ENCODE measurements at regions not wholly inside any gene's neighbourhood (a gene's known extent, or its start where the extent isn't known, plus 50 kb on each side); places are given as distances from the start of the nearest gene placed in this dataset.

DNA sequence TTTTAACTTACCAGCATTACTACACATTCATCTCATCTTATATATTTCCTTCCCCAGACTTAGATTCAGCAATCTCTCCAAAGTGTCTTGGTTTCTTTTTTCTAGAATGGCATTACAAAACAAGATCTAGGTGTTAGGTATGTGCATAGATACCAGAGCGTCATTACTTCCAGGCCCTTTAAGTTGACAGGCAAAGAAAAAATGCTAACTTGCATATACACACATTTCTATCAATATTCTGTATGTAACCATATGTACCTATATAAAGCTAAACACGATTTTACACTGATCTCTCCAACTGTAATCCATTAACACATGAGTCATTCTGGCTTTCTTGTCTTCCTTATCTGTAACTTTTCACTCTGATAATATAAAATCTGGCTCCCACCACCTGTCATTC is 503.8 kb upstream of the NRXN1 start:
- no peak overlapping the region for H2AFZ ChIP-seq
- no peak overlapping the region for H3K4me3 Mint-ChIP-seq

More for the DNA sequence above, 503.8 kb upstream of the NRXN1 start:
- Mint-ChIP-seq H3K36me3 (ENCODE audit: low read depth) (no peaks in the 10 kb centered on the region), H3K27me3 (ENCODE audit: insufficient read depth, low read depth, poor library complexity) (no peaks in the 10 kb centered on the region), H3K9me3 (peaks cover 5% of the 10 kb centered on the region; the same call in 2 of the 3 replicates), H3K27ac (no peak overlapping the region), H3K4me1 (no peaks in the 10 kb centered on the region)
- Histone ChIP-seq H3K36me3 (ENCODE audit: insufficient read depth) (no peaks in the 10 kb centered on the region), H3K27ac (ENCODE audit: low read depth) (no peak overlapping the region), H3K9me2 (ENCODE audit: insufficient read depth) (no peaks in the 10 kb centered on the region), H3K4me1 (ENCODE audit: insufficient read depth) (no peaks in the 10 kb centered on the region), H3K4me2 (no peak overlapping the region), H3F3A (replicated peaks; ENCODE audit: low read depth) (no peaks in the 10 kb centered on the region), H3K79me2 (replicated peaks; ENCODE audit: insufficient read depth) (no peaks in the 10 kb centered on the region), H3K4me3 (no peak overlapping the region), H3K27me3 (ENCODE audit: insufficient read depth) (no peaks in the 10 kb centered on the region), H4K20me1 (replicated peaks; ENCODE audit: insufficient read depth) (no peaks in the 10 kb centered on the region)
- no peak for ATAC-seq
- no peak for TF ChIP-seq STAT1 (IDR thresholded peaks at IDR 0.05; ENCODE audit: unreplicated experiment)
- no peak for TF ChIP-seq ZNF114 (CRISPR knock-in tag; IDR thresholded peaks at IDR 0.05)
- no peak for TF ChIP-seq ZNF331 (CRISPR knock-in tag; IDR thresholded peaks at IDR 0.05; ENCODE audit: low read depth)
- TF ChIP-seq EZH2phosphoT487 (IDR thresholded peaks at IDR 0.05; ENCODE audit: unreplicated experiment), result no peak
- no peak for TF ChIP-seq CREB1 (CRISPR knock-in tag; IDR thresholded peaks at IDR 0.05; ENCODE audit: low read depth)
- TF ChIP-seq, protein P1, sequence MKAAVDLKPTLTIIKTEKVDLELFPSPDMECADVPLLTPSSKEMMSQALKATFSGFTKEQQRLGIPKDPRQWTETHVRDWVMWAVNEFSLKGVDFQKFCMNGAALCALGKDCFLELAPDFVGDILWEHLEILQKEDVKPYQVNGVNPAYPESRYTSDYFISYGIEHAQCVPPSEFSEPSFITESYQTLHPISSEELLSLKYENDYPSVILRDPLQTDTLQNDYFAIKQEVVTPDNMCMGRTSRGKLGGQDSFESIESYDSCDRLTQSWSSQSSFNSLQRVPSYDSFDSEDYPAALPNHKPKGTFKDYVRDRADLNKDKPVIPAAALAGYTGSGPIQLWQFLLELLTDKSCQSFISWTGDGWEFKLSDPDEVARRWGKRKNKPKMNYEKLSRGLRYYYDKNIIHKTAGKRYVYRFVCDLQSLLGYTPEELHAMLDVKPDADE (IDR thresholded peaks at IDR 0.05), result no peak
- no peak for TF ChIP-seq NANOG (IDR thresholded peaks at IDR 0.05; ENCODE audit: borderline replicate concordance)
- TF ChIP-seq, protein P2, sequence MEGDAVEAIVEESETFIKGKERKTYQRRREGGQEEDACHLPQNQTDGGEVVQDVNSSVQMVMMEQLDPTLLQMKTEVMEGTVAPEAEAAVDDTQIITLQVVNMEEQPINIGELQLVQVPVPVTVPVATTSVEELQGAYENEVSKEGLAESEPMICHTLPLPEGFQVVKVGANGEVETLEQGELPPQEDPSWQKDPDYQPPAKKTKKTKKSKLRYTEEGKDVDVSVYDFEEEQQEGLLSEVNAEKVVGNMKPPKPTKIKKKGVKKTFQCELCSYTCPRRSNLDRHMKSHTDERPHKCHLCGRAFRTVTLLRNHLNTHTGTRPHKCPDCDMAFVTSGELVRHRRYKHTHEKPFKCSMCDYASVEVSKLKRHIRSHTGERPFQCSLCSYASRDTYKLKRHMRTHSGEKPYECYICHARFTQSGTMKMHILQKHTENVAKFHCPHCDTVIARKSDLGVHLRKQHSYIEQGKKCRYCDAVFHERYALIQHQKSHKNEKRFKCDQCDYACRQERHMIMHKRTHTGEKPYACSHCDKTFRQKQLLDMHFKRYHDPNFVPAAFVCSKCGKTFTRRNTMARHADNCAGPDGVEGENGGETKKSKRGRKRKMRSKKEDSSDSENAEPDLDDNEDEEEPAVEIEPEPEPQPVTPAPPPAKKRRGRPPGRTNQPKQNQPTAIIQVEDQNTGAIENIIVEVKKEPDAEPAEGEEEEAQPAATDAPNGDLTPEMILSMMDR (conservative IDR thresholded peaks at IDR 0.05; ENCODE audit: low read depth in 2 of 2), result no peak
- no peak for TF ChIP-seq POLR2AphosphoS5 (IDR thresholded peaks at IDR 0.05; ENCODE audit: low read depth)
- TF ChIP-seq, protein P3, sequence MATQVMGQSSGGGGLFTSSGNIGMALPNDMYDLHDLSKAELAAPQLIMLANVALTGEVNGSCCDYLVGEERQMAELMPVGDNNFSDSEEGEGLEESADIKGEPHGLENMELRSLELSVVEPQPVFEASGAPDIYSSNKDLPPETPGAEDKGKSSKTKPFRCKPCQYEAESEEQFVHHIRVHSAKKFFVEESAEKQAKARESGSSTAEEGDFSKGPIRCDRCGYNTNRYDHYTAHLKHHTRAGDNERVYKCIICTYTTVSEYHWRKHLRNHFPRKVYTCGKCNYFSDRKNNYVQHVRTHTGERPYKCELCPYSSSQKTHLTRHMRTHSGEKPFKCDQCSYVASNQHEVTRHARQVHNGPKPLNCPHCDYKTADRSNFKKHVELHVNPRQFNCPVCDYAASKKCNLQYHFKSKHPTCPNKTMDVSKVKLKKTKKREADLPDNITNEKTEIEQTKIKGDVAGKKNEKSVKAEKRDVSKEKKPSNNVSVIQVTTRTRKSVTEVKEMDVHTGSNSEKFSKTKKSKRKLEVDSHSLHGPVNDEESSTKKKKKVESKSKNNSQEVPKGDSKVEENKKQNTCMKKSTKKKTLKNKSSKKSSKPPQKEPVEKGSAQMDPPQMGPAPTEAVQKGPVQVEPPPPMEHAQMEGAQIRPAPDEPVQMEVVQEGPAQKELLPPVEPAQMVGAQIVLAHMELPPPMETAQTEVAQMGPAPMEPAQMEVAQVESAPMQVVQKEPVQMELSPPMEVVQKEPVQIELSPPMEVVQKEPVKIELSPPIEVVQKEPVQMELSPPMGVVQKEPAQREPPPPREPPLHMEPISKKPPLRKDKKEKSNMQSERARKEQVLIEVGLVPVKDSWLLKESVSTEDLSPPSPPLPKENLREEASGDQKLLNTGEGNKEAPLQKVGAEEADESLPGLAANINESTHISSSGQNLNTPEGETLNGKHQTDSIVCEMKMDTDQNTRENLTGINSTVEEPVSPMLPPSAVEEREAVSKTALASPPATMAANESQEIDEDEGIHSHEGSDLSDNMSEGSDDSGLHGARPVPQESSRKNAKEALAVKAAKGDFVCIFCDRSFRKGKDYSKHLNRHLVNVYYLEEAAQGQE (IDR thresholded peaks at IDR 0.05; ENCODE audit: unreplicated experiment), result no peak
- no peak for TF ChIP-seq EZH2 (IDR thresholded peaks at IDR 0.05; ENCODE audit: low read depth, unreplicated experiment)
- TF ChIP-seq, protein P4, sequence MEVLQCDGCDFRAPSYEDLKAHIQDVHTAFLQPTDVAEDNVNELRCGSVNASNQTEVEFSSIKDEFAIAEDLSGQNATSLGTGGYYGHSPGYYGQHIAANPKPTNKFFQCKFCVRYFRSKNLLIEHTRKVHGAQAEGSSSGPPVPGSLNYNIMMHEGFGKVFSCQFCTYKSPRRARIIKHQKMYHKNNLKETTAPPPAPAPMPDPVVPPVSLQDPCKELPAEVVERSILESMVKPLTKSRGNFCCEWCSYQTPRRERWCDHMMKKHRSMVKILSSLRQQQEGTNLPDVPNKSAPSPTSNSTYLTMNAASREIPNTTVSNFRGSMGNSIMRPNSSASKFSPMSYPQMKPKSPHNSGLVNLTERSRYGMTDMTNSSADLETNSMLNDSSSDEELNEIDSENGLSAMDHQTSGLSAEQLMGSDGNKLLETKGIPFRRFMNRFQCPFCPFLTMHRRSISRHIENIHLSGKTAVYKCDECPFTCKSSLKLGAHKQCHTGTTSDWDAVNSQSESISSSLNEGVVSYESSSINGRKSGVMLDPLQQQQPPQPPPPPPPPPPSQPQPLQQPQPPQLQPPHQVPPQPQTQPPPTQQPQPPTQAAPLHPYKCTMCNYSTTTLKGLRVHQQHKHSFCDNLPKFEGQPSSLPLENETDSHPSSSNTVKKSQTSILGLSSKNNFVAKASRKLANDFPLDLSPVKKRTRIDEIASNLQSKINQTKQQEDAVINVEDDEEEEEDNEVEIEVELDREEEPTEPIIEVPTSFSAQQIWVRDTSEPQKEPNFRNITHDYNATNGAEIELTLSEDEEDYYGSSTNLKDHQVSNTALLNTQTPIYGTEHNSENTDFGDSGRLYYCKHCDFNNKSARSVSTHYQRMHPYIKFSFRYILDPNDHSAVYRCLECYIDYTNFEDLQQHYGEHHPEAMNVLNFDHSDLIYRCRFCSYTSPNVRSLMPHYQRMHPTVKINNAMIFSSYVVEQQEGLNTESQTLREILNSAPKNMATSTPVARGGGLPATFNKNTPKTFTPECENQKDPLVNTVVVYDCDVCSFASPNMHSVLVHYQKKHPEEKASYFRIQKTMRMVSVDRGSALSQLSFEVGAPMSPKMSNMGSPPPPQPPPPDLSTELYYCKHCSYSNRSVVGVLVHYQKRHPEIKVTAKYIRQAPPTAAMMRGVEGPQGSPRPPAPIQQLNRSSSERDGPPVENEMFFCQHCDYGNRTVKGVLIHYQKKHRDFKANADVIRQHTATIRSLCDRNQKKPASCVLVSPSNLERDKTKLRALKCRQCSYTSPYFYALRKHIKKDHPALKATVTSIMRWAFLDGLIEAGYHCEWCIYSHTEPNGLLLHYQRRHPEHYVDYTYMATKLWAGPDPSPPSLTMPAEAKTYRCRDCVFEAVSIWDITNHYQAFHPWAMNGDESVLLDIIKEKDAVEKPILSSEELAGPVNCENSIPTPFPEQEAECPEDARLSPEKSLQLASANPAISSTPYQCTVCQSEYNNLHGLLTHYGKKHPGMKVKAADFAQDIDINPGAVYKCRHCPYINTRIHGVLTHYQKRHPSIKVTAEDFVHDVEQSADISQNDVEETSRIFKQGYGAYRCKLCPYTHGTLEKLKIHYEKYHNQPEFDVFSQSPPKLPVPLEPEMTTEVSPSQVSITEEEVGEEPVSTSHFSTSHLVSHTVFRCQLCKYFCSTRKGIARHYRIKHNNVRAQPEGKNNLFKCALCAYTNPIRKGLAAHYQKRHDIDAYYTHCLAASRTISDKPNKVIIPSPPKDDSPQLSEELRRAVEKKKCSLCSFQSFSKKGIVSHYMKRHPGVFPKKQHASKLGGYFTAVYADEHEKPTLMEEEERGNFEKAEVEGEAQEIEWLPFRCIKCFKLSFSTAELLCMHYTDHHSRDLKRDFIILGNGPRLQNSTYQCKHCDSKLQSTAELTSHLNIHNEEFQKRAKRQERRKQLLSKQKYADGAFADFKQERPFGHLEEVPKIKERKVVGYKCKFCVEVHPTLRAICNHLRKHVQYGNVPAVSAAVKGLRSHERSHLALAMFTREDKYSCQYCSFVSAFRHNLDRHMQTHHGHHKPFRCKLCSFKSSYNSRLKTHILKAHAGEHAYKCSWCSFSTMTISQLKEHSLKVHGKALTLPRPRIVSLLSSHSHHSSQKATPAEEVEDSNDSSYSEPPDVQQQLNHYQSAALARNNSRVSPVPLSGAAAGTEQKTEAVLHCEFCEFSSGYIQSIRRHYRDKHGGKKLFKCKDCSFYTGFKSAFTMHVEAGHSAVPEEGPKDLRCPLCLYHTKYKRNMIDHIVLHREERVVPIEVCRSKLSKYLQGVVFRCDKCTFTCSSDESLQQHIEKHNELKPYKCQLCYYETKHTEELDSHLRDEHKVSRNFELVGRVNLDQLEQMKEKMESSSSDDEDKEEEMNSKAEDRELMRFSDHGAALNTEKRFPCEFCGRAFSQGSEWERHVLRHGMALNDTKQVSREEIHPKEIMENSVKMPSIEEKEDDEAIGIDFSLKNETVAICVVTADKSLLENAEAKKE (CRISPR knock-in tag; IDR thresholded peaks at IDR 0.05), result no peak
- no peak for DNase-seq (ENCODE audit: low spot score)

All from GM23338 (cell line).